ENCODE measurements at regions not wholly inside any gene's neighbourhood (a gene's known extent, or its start where the extent isn't known, plus 50 kb on each side); places are given as distances from the start of the nearest gene placed in this dataset.

GRCh38 chr6:22680950-22681349, 111.6 kb downstream of the HDGFL1 start:
- CTCF ChIA-PET, result no interaction called here
- POLR2A ChIA-PET (ENCODE audit: low non-redundant PET), result no interaction called here
- no peak for TF ChIP-seq CTCF (conservative IDR thresholded peaks at IDR 0.05; ENCODE audit: low read depth)
- no peak for DNase-seq (ENCODE audit: low spot score)
- H3K27ac ChIP-seq, result no peak overlapping the region

GRCh38 chr6:22681761-22682160, 112.4 kb downstream of the HDGFL1 start:
- H3K27ac ChIP-seq, result no peak overlapping the region
- ChIA-PET CTCF (no interaction called here), POLR2A (ENCODE audit: low non-redundant PET) (no interaction called here)
- no peak for TF ChIP-seq CTCF (conservative IDR thresholded peaks at IDR 0.05; ENCODE audit: low read depth)
- DNase-seq (ENCODE audit: low spot score), result no peak

- POLR2A ChIA-PET (ENCODE audit: low non-redundant PET), result no interaction called here
- H3K27ac ChIP-seq, result no peak overlapping the region
Observed at GRCh38 chr6:22682979-22683378, 113.6 kb downstream of the HDGFL1 start.

GRCh38 chr6:22690446-22690845, 121.1 kb downstream of the HDGFL1 start:
- no peak for TF ChIP-seq CTCF (conservative IDR thresholded peaks at IDR 0.05; ENCODE audit: low read depth)
- DNase-seq (ENCODE audit: low spot score), result no peak
- ChIA-PET CTCF (interaction anchor here (0.5 kb wide), 1 partner anchor 616 kb away, joined by 4 read pairs; no protein-coding TSS in a partner anchor), POLR2A (ENCODE audit: low non-redundant PET) (no interaction called here)
- H3K27ac ChIP-seq, result no peak overlapping the region

More at GRCh38 chr6:22682979-22683378, 113.6 kb downstream of the HDGFL1 start:
- no peak for TF ChIP-seq CTCF (conservative IDR thresholded peaks at IDR 0.05; ENCODE audit: low read depth)
- no peak for DNase-seq (ENCODE audit: low spot score)
- CTCF ChIA-PET, result interaction anchor here (0.7 kb wide), 1 partner anchor 598 kb away, joined by 4 read pairs; no protein-coding TSS in a partner anchor

GRCh38 chr6:22694092-22694724, 124.8 kb downstream of the HDGFL1 start:
- no peak for TF ChIP-seq CTCF (conservative IDR thresholded peaks at IDR 0.05; ENCODE audit: low read depth)
- POLR2A ChIA-PET (ENCODE audit: low non-redundant PET), result no interaction called here
- DNase-seq (ENCODE audit: low spot score), result no peak

GRCh38 chr6:22696481-22696880, 127.1 kb downstream of the HDGFL1 start:
- TF ChIP-seq CTCF (conservative IDR thresholded peaks at IDR 0.05; ENCODE audit: low read depth), result no peak
- CTCF ChIA-PET, result interaction anchor here (0.6 kb wide), 1 partner anchor 852 kb away, joined by 3 read pairs; no protein-coding TSS in a partner anchor
- POLR2A ChIA-PET (ENCODE audit: low non-redundant PET), result no interaction called here
- no peak overlapping the region for H3K27ac ChIP-seq
- no peak for DNase-seq (ENCODE audit: low spot score)

More at GRCh38 chr6:22694092-22694724, 124.8 kb downstream of the HDGFL1 start:
- no peak overlapping the region for H3K27ac ChIP-seq
- CTCF ChIA-PET, result interaction anchor here (0.7 kb wide), 1 partner anchor 333 kb away, joined by 3 read pairs; no protein-coding TSS in a partner anchor
